A549 (cell line): ENCODE measurements at regions not wholly inside any gene's neighbourhood (a gene's known extent, or its start where the extent isn't known, plus 50 kb on each side); places are given as distances from the start of the nearest gene placed in this dataset.

Experiments used
- ATAC-seq, 2 experiments: fragments of 200-7000 bp in 1 of 2; fragments of >200 bp in 1 of 2; cut with Nextera tagmentation in 1 of 2; cut with Tn5 transposase in 1 of 2; 3 replicates each; pipeline versions ENCODE4 v1.8.0 to v1.9.1; 2018 to 2020; ENCODE audit warnings: mild to moderate bottlenecking in 1 of 2, moderate library complexity in 1 of 2
- CTCF ChIA-PET: fragments of 300-600 bp; sonication (Branson Sonifier 250); formaldehyde crosslinking; extraction: SDS; loops from one replicate; lab custom pipeline; 2021; ENCODE audit warnings: antibody characterized with exemption, inconsistent platforms; lab: Yijun Ruan, JAX
- POLR2A ChIA-PET: fragments of 350-600 bp; formaldehyde crosslinking; extraction: SDS; loops from one replicate; lab custom pipeline; 2021; ENCODE audit warnings: antibody characterized with exemption, inconsistent platforms; lab: Yijun Ruan, JAX
- DNase-seq, 2 experiments: peaks; one replicate each; pipeline versions ENCODE4 v3.0.0 to v3.0.0-alpha.2; 2011 to 2016; ENCODE audit warnings: low read depth in 1 of 2, low spot score in 1 of 2
- FAIRE-seq: peaks from 2 replicates; lab custom pipeline; 2011; peaks lifted over from hg19 to GRCh38; lab: Jason Lieb, UNC
- H3K27ac ChIP-seq, 2 experiments: fragments of >200 bp; sonication (Bioruptor Twin); formaldehyde crosslinking; 3 replicates each; pipeline ENCODE4 v1.5.1; 2016 to 2017
- H3K4me1 ChIP-seq: fragments of >200 bp; sonication (Bioruptor Twin); formaldehyde crosslinking; 3 replicates; pipeline ENCODE4 v1.6.1; 2016
- H3K4me2 ChIP-seq: fragments of >200 bp; sonication (Bioruptor Twin); formaldehyde crosslinking; 3 replicates; pipeline ENCODE4 v1.6.1; 2016
- H3K4me3 ChIP-seq: fragments of >200 bp; sonication (Bioruptor Twin); formaldehyde crosslinking; 3 replicates; pipeline ENCODE4 v1.5.1; 2016
- H3K9me3 ChIP-seq: fragments of >200 bp; sonication (Bioruptor Twin); formaldehyde crosslinking; 3 replicates; pipeline ENCODE4 v1.6.1; 2016
- CBX2 ChIP-seq: fragments of 200-600 bp; sonication (generic); IDR thresholded peaks from 2 replicates; pipeline ENCODE4 v1.6.1; 2016; ENCODE audit warnings: low read depth, mild to moderate bottlenecking, borderline replicate concordance
- CBX8 ChIP-seq: fragments of 200-600 bp; sonication (generic); IDR thresholded peaks from 2 replicates; pipeline ENCODE4 v1.6.1; 2016
- CEBPB ChIP-seq, 2 experiments: fragments of >200 bp in 1 of 2; sonication (Bioruptor Twin) in 1 of 2; formaldehyde crosslinking in 1 of 2; IDR thresholded peaks; 2 replicates each; pipeline ENCODE4 v1.6.1; 2012 to 2016
- CHD2 ChIP-seq: fragments of 150-350 bp; IDR thresholded peaks from 2 replicates; pipeline ENCODE4 v1.6.1; 2014; ENCODE audit warnings: low read length; ENCODE audit not compliant: partially characterized antibody
- E2F6 ChIP-seq: IDR thresholded peaks from 2 replicates; pipeline ENCODE4 v1.6.1; 2012; ENCODE audit warnings: low read depth, borderline replicate concordance
- EHMT2 ChIP-seq: fragments of 200-600 bp; sonication (generic); IDR thresholded peaks from 2 replicates; pipeline ENCODE4 v1.6.1; 2016; ENCODE audit warnings: antibody characterized with exemption, low read depth, mild to moderate bottlenecking, moderate library complexity
- ELK1 ChIP-seq: fragments of 150-350 bp; IDR thresholded peaks from 2 replicates; pipeline ENCODE4 v1.6.1; 2014; ENCODE audit warnings: low read depth, mild to moderate bottlenecking, low read length
- FOSL2 ChIP-seq, 2 experiments: fragments of 450-650 bp in 1 of 2; fragments of >200 bp in 1 of 2; sonication (Bioruptor Twin) in 1 of 2; formaldehyde crosslinking; IDR thresholded peaks; 2 replicates each; pipeline versions ENCODE4 v1.5.0 to v1.6.1; 2016 to 2020; ENCODE audit warnings: mild to moderate bottlenecking in 1 of 2, moderate library complexity in 1 of 2
- HOXA7 ChIP-seq: fragments of 250-450 bp; sonication (Bioruptor Pico); IDR thresholded peaks from 2 replicates; pipeline ENCODE4 v1.5.0; 2020; ENCODE audit warnings: mild to moderate bottlenecking, moderate library complexity
- JUN ChIP-seq, 2 experiments: fragments of >200 bp; sonication (Bioruptor Twin); formaldehyde crosslinking; IDR thresholded peaks; 2 replicates in 1 of 2; 3 replicates in 1 of 2; pipeline ENCODE4 v1.6.1; 2016 to 2017
- JUNB ChIP-seq: fragments of >200 bp; sonication (Bioruptor Twin); formaldehyde crosslinking; IDR thresholded peaks from 2 replicates; pipeline ENCODE4 v1.6.1; 2016
- KDM1A ChIP-seq: fragments of 200-600 bp; sonication (generic); IDR thresholded peaks from 2 replicates; pipeline ENCODE4 v1.6.1; 2016; ENCODE audit warnings: low read depth, mild to moderate bottlenecking
- KDM5A ChIP-seq: fragments of 200-600 bp; sonication (generic); IDR thresholded peaks from 2 replicates; pipeline ENCODE4 v1.6.1; 2016; ENCODE audit warnings: antibody characterized with exemption, mild to moderate bottlenecking
- MAX ChIP-seq: IDR thresholded peaks from 2 replicates; pipeline ENCODE4 v1.6.1; 2012
- RAD21 ChIP-seq, 2 experiments: fragments of >200 bp in 1 of 2; sonication (Bioruptor Twin) in 1 of 2; formaldehyde crosslinking in 1 of 2; IDR thresholded peaks in 1 of 2; conservative IDR thresholded peaks in 1 of 2; 2 replicates in 1 of 2; 3 replicates in 1 of 2; pipeline ENCODE4 v1.6.1; 2012 to 2018; ENCODE audit warnings: inconsistent platforms in 1 of 2
- RCOR1 ChIP-seq: fragments of 150-350 bp; IDR thresholded peaks from 2 replicates; pipeline ENCODE4 v1.6.1; 2014; ENCODE audit warnings: antibody characterized with exemption, low read length, low read depth
- SMC3 ChIP-seq: fragments of >200 bp; sonication (Bioruptor Twin); formaldehyde crosslinking; IDR thresholded peaks from 3 replicates; pipeline ENCODE4 v1.6.1; 2018; ENCODE audit warnings: inconsistent platforms
- SREBF2 ChIP-seq: fragments of 450-650 bp; IDR thresholded peaks from 2 replicates; pipeline ENCODE4 v1.6.1; 2014; ENCODE audit warnings: mild to moderate bottlenecking, moderate library complexity
- TP53 ChIP-seq: fragments of 250-450 bp; sonication (Bioruptor Pico); IDR thresholded peaks from 2 replicates; pipeline ENCODE4 v1.5.0; 2021; ENCODE audit warnings: mild to moderate bottlenecking, moderate library complexity
- ZNF302 ChIP-seq: fragments of 250-450 bp; sonication (Bioruptor Pico); IDR thresholded peaks from 2 replicates; pipeline ENCODE4 v1.9.0; 2021; ENCODE audit warnings: inconsistent platforms, mild to moderate bottlenecking, moderate library complexity
- ZSCAN20 ChIP-seq: fragments of 250-450 bp; sonication (Bioruptor Pico); IDR thresholded peaks from 2 replicates; pipeline ENCODE4 v1.8.0; 2022; ENCODE audit warnings: mild to moderate bottlenecking, moderate library complexity
- WGBS: methylation state at CpG from one replicate; pipeline ENCODE4 v1.1.6; 2017; ENCODE audit errors: missing lambda C conversion rate; 5-methylcytosine and 5-hydroxymethylcytosine counted together
- TF ChIP-seq, protein P1 (sequence below): fragments of 250-450 bp; sonication (Bioruptor Pico); IDR thresholded peaks from 2 replicates; pipeline ENCODE4 v1.5.0; 2020; ENCODE audit warnings: low read depth, mild to moderate bottlenecking, moderate library complexity
- TF ChIP-seq, protein P2 (sequence below): fragments of >200 bp; sonication (Bioruptor Twin); formaldehyde crosslinking; IDR thresholded peaks from 2 replicates; pipeline ENCODE4 v1.6.1; 2016
- TF ChIP-seq, protein P3 (sequence below): fragments of >200 bp; sonication (Bioruptor Twin); formaldehyde crosslinking; IDR thresholded peaks from 3 replicates; pipeline ENCODE4 v1.6.1; 2016

DNA sequence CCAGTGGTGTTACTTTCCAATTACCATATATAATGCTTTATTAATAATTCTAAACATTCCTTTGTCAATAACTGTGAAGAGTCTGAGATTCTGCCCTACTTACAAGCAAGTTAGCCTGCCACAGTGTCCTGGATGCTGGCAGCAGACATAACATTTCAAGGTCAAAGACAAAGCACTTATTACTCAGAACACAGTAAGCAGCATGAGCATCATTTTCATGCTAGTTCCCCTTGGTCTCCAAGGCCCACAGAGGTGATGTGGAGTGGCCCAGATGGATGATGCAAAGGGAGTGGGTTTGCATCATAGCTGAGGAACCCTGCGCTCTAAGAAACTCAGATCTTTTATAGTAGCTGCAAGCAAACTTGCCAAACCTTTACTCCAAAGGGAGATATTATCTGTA, 349.7 kb downstream of the ZEB2 start:
- DNase-seq (no peak), FAIRE-seq (no peak), ATAC-seq (no peak)
- POLR2A ChIA-PET = no interaction called here
- H3K9me3 ChIP-seq = no peaks in the 10 kb centered on the region
- TF ChIP-seq RCOR1 (no peak), HOXA7 (CRISPR knock-in tag) (no peak), SREBF2 (no peak), ZNF302 (CRISPR knock-in tag) (no peak), MAX (no peak), RAD21 (conservative IDR thresholded peaks at IDR 0.05 in 1 of 2, IDR thresholded peaks at IDR 0.05 in 1 of 2) (no peak), CBX8 (no peak), CHD2 (no peak), KDM1A (no peak), FOSL2 (IDR thresholded peaks at IDR 0.05) (no peak), FOSL2 (CRISPR knock-in tag; IDR thresholded peaks at IDR 0.05) (no peak), SMC3 (no peak), JUNB (no peak), CBX2 (no peak)
- TF ChIP-seq, protein P1, sequence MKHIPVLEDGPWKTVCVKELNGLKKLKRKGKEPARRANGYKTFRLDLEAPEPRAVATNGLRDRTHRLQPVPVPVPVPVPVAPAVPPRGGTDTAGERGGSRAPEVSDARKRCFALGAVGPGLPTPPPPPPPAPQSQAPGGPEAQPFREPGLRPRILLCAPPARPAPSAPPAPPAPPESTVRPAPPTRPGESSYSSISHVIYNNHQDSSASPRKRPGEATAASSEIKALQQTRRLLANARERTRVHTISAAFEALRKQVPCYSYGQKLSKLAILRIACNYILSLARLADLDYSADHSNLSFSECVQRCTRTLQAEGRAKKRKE = no peak
- TF ChIP-seq, protein P2, sequence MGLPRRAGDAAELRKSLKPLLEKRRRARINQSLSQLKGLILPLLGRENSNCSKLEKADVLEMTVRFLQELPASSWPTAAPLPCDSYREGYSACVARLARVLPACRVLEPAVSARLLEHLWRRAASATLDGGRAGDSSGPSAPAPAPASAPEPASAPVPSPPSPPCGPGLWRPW = no peak
- 86% methylated on average over 1 of the region's 1 CpG for WGBS
- no peak overlapping the region for H3K4me2 ChIP-seq
- no peak overlapping the region for H3K27ac ChIP-seq
- H3K4me3 ChIP-seq = no peak overlapping the region
- H3K4me1 ChIP-seq = no peaks in the 10 kb centered on the region
- CTCF ChIA-PET = no interaction called here

- Histone ChIP-seq H3K4me2 (no peak overlapping the region), H3K27ac (no peak overlapping the region), H3K4me1 (no peaks in the 10 kb centered on the region), H3K9me3 (no peaks in the 10 kb centered on the region), H3K4me3 (no peak overlapping the region)
- FAIRE-seq (no peak), ATAC-seq (no peak), DNase-seq (no peak)
- CTCF ChIA-PET = no interaction called here
- TF ChIP-seq CEBPB (IDR thresholded peaks at IDR 0.05) = no peak
- TF ChIP-seq TP53 (CRISPR knock-in tag) = no peak
- no peak for TF ChIP-seq KDM5A
- TF ChIP-seq EHMT2 = no peak
- TF ChIP-seq ZSCAN20 (CRISPR knock-in tag) = no peak
- no peak for TF ChIP-seq CBX8
- TF ChIP-seq MAX = no peak
- TF ChIP-seq, protein P3, sequence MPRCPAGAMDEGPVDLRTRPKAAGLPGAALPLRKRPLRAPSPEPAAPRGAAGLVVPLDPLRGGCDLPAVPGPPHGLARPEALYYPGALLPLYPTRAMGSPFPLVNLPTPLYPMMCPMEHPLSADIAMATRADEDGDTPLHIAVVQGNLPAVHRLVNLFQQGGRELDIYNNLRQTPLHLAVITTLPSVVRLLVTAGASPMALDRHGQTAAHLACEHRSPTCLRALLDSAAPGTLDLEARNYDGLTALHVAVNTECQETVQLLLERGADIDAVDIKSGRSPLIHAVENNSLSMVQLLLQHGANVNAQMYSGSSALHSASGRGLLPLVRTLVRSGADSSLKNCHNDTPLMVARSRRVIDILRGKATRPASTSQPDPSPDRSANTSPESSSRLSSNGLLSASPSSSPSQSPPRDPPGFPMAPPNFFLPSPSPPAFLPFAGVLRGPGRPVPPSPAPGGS = no peak
- TF ChIP-seq, protein P1 = no peak
- TF ChIP-seq FOSL2 (IDR thresholded peaks at IDR 0.05) = no peak
- no peak for TF ChIP-seq FOSL2 (CRISPR knock-in tag; IDR thresholded peaks at IDR 0.05)
- TF ChIP-seq, protein P2 = no peak
- no peak for TF ChIP-seq E2F6
- TF ChIP-seq JUN (IDR thresholded peaks at IDR 0.05) = no peak
- TF ChIP-seq ELK1 = no peak
- TF ChIP-seq CHD2 = no peak
- POLR2A ChIA-PET = no interaction called here
These were observed 353.2 kb downstream of the ZEB2 start for GRCh38 chr2:144166743-144167142.
